NCI-H2227 treated with DMSO at 0.1 percent for 48 hours (cell line): ENCODE measurements at regions not wholly inside any gene's neighbourhood (a gene's known extent, or its start where the extent isn't known, plus 50 kb on each side); places are given as distances from the start of the nearest gene placed in this dataset.
"Not testable (repeated sequence)": the region's sequence is repeated elsewhere in the genome, so short reads cannot be mapped to it uniquely, and the experiment has no call there.

ENCODE experiments used
- DNase-seq: peaks from one replicate; lab custom pipeline; 2025; lab: John Stamatoyannopoulos, UW

DNA sequence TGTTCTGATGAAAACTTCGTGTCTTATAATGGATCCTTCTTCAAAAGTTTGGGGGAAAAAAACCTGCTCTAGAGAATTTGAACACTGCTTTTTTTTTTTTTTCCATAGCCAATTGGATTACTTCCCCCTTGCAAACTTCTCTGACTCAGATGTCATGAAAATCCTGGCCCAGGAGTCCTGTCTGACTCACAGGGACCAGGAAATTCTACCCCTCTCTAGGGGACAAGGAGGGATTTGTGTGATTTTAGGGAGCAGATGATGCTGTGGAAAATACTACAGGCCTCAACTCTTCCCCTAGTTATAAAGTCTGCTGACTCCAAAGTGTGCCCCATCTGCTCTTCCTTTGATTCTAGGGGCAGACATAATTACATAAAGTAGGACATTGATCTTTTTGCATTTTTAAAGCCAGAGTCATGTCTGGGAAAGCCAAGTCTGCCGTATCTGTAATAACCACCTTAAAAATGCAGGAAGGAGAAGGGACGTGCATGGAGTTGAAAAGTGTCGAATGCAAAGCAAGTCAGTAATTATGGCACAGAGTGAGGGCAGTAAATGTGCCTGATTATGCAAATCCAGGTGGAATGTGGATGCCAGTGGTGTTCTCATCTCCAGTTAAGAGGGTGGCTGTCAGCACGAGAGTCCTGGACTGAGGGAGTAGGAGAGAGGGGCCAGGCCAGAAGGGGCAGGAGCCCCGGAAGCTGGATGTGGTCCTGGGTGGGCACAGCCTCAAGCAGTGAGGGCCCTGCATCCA is 144.3 kb upstream of the SULF2 start:
- no peak for DNase-seq

GRCh38 chr20:47927944-47928343 is 142.7 kb upstream of the SULF2 start:
- DNase-seq = no peak

DNA sequence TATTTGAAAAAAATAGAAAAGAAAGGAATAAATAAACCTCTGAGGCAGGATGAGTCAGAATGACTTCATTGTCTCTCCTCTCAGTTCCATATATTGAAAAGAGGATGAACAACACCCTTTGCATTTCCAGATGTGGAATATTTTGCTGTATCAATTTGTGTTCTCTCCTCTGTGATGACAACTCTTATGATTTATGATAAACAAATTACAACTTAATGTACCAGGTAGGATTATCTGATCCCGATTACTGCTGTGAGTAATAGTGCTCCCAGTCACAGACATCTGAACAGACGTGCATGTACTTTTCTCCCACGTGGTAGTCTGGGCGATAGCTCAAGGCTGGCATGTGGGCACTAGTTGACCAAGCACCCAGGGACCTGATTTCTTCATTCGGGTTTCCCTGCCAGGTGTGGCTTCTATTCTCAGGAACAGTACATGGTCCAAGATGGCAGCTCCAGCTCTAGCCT is 142.1 kb upstream of the SULF2 start:
- no peak for DNase-seq

GRCh38 chr20:47926731-47927130 is 141.4 kb upstream of the SULF2 start:
- no peak for DNase-seq

GRCh38 chr20:47925593-47925992 is 140.3 kb upstream of the SULF2 start:
- DNase-seq = no peak

GRCh38 chr20:47922269-47922668 is 137.0 kb upstream of the SULF2 start:
- DNase-seq = no peak

DNA sequence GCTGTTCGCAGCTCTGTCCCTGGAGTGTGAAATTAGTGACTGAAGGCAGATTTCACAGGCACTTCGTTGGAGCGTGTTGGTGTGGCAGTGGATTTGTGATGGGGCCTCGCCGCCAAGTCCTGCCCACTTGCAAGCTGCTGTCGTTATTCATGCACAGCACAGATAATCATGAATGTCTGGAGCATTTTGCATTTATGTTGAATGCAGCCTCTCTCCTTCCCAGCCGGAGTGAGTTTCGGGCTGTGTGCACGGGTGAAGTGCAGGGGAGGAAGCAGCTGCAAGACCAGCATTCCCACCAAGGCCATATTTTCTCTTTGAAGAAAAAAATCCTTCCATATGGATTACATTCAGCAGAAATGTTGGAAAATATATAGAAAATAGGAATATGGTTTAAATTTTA is 136.5 kb upstream of the SULF2 start:
- not testable (repeated sequence) for DNase-seq

GRCh38 chr20:47921408-47921807 is 136.1 kb upstream of the SULF2 start:
- no peak for DNase-seq

DNA sequence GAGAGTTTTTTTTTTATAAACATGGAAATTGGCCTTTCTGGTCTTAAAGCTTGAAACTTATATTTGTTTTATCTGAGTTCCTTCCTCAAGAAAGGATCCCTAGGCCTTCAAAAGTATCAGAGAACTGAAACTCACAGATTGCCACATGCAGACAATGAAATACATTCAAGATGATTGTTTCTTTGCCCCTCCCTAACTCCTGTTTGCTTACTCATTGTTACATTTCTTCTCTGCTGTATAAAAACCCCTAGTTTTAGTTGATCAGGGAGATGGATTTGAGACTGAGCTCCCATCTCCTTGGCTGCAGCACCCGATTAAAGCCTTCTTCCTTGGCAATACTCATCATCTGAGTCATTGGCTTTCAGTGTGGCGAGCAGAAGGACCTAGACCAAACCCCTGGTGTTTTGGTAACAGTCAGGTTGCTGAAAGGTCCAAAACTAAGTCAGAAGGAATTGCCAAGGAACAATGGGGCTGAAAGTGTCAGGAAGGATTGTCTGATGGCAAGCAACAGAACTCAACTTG is 132.3 kb upstream of the SULF2 start:
- no peak for DNase-seq

- no peak for DNase-seq
These were observed 130.2 kb upstream of the SULF2 start for GRCh38 chr20:47915495-47915894.

GRCh38 chr20:47914792-47915191 is 129.5 kb upstream of the SULF2 start:
- no peak for DNase-seq

DNA sequence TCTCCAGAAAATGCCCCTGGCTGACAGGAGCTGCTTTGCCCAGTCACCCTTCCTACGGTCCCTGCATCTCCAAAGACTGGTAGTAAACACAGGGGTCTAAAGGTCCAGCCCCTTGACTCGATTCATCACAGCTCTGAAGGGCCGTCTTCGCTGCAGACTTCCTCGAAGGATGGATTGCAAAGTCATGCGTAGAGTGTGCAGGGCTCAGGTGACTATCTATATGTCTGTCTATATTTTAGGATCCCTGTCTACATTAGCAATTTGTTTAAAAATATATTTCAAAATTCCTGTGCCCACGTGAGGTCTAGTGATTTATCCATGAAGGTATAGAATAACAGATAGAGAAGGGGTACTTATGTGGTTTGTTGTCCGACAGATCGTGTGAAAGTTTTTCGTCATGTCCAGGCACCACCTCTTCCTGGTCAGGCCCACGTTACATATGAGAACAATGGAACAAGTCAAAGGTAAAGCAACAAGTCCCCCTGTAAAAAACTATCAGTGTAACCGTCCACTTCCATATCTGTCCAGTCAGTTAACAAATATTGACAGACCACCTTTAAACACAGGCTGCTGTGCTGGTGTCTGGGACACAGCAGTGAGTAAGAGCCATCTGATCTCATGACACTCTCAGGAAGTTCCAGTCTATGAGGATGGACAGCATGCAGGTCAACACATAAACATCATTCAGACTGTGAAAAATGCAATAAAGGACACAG is 127.7 kb upstream of the SULF2 start:
- DNase-seq = not testable (repeated sequence)

DNA sequence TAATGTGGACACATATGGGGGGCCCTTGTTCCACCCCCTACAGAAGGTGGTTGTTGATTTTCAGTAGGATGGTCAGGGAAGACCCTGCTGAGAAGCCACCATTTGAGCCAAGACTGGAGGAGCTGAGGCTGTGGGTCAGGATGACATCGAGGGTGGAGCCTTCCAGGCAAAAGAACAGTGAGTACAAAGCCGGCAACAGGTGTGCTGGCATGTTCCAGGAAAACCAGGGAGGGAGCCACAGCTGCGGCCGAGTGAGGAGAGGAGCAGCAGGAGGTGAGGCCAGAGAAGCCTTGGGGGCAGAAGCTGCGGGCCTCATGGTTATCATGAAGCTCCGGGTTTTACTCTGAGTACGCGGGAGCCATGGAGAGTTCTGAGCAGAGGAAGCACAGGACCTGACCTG is 126.9 kb upstream of the SULF2 start:
- not testable (repeated sequence) for DNase-seq

GRCh38 chr20:47909696-47910369 is 124.6 kb upstream of the SULF2 start:
- DNase-seq = peak; percentile 2

- not testable (repeated sequence) for DNase-seq
These were observed 123.2 kb upstream of the SULF2 start for GRCh38 chr20:47908361-47909035.

- DNase-seq = not testable (repeated sequence)
These were observed 122.7 kb upstream of the SULF2 start for GRCh38 chr20:47907951-47908350.

- DNase-seq = no peak
These were observed 121.9 kb upstream of the SULF2 start for GRCh38 chr20:47907031-47907675.

DNA sequence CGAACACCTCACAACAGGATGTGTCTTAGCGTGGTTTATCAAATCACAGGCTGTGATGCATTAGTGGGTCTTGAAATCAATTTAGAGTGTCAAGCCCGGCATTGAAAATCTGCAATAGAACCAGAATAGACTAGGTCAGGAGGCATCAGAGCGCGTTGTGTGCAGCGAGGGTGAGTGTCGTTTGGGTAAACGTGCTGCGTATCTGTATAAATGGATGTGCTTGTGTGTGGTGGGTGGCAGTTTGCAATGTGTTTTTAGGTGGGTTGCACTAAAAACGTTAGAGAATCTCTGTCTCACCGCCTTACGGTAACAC is 121.0 kb upstream of the SULF2 start:
- DNase-seq = no peak

GRCh38 chr20:47905628-47906347 is 120.5 kb upstream of the SULF2 start:
- no peak for DNase-seq

DNA sequence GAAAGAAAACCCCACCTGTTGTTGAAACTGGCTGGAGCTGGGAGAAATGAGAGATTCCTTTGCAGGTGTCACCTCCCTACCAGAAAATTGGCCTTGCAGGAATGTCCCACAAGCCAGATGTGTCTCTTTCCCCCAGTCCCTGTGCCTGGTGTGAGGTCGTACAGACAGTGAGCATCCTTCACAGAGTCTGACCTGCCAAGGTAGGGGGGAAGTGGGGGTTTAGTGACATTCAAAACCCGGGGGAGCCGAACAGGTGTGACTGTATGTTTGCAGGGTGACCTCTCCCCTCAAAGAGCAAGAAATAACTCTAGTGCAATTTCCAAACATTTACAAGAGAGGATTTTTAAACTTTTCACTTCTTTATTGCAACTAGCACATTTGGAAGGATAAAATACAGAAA is 117.7 kb upstream of the SULF2 start:
- DNase-seq = not testable (repeated sequence)

DNA sequence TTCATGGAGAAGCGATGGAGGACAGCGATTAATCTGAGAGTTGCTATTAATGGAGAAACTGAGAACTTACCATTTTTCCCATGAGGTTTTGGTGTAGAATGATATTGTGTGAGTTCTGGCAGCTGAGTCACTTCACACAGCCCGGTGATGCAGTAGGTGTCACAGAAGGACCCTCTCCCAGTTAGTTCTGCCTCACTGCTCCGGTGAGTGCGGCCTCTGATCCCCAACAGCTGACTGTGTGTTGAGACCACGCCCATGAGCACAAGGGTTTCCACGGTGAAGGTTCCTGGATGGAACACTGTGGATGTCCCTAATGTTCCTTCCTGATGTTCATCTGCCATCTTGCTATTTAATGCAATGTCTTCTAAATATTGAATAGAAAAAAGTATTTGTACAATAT is 114.0 kb upstream of the SULF2 start:
- not testable (repeated sequence) for DNase-seq
